ENCODE measurements at regions not wholly inside any gene's neighbourhood (a gene's known extent, or its start where the extent isn't known, plus 50 kb on each side); places are given as distances from the start of the nearest gene placed in this dataset.

DNA sequence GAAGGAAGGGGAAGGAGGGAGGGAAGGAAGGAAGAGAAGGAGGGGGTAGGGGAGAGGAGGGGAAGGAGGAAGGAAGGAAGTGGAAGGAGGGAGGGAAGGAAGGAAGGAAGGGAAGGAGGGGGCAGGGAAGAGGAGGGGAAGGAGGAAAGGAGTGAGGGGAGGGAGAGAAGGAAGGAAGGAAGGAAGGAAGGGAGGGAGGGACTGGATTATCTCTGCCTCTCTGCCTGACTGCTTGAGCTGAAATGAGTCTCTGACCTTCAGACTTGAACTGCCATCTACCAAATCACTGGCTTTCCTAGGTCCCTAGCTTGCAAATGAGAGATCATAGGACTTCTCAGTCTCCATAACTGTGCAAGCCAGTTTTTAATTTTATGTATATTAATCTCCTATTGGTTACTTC is 436.8 kb downstream of the PREX1 start:
- intact Hi-C loops (cut with DNase I) = no loop called here
- no peak overlapping the region for H3K4me3 ChIP-seq
- TF ChIP-seq, protein P1, sequence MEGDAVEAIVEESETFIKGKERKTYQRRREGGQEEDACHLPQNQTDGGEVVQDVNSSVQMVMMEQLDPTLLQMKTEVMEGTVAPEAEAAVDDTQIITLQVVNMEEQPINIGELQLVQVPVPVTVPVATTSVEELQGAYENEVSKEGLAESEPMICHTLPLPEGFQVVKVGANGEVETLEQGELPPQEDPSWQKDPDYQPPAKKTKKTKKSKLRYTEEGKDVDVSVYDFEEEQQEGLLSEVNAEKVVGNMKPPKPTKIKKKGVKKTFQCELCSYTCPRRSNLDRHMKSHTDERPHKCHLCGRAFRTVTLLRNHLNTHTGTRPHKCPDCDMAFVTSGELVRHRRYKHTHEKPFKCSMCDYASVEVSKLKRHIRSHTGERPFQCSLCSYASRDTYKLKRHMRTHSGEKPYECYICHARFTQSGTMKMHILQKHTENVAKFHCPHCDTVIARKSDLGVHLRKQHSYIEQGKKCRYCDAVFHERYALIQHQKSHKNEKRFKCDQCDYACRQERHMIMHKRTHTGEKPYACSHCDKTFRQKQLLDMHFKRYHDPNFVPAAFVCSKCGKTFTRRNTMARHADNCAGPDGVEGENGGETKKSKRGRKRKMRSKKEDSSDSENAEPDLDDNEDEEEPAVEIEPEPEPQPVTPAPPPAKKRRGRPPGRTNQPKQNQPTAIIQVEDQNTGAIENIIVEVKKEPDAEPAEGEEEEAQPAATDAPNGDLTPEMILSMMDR (IDR thresholded peaks at IDR 0.05) = no peak
- TF ChIP-seq POLR2A (IDR thresholded peaks at IDR 0.05) = no peak
- no peaks in the 10 kb centered on the region for H3K36me3 ChIP-seq
- H3K9me3 ChIP-seq = peaks cover 0 to 7% (median 0%) of the 10 kb centered on the region in 3 donors
- DNase-seq = no peak
- H3K27me3 ChIP-seq = peaks cover 0 to 41% (median 0%) of the 10 kb centered on the region in 4 donors
- no peak overlapping the region for H3K27ac ChIP-seq
- peaks cover 0 to 9% (median 0%) of the 10 kb centered on the region in 3 donors for H3K4me1 ChIP-seq

DNA sequence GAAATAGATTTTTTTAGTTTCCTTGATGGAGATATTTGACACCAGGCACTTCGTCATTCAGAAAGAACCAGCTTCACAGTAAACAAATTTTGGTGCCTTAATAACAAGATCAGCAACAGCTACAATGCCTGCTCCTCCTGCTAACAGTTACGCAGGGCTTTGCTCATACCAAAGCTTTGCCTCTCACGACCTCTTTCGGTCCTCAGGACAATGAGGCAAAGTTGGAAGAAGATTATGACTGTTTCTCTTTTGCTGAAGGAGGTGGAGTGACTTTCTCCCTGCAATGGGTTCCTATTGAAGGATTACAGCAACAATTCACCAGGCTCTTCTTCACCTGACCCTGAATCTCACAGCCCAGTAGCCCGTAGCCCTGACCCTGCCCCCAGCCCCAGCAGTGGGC is 440.1 kb downstream of the PREX1 start:
- WGBS, 2 donors = 86 to 92% methylated on average over 5 of the region's 5 CpGs
- no peak overlapping the region for H3K27ac ChIP-seq
- DNase-seq = no peak
- no peaks in the 10 kb centered on the region for H3K4me1 ChIP-seq
- H3K4me3 ChIP-seq = no peak overlapping the region
- H3K36me3 ChIP-seq = no peaks in the 10 kb centered on the region
- H3K27me3 ChIP-seq = peaks cover 0 to 23% (median 0%) of the 10 kb centered on the region in 4 donors
- TF ChIP-seq, protein P1 (IDR thresholded peaks at IDR 0.05) = no peak
- no peak for TF ChIP-seq POLR2A (IDR thresholded peaks at IDR 0.05)
- H3K9me3 ChIP-seq = peaks cover 0 to 7% (median 0%) of the 10 kb centered on the region in 3 donors
- intact Hi-C loops (cut with DNase I) = no loop called here

DNA sequence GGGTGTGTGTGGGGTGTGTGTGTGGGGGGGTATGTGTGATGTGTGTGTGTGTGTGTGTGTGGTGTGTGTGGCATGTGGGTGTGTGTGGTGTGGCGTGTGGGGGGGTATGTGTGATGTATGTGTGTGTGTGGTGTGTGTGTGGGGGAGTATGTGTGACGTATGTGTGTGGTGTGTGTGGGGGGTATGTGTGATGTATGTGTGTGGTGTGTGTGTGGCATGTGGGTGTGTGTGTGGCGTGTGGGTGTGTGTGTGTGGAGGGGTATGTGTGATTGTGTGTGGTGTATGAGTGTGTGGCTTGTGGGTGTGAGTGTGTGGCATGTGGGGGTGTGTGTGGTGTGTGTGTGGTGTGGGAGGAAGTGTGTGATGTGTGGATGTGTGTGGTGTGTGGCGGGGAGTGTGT is 442.3 kb downstream of the PREX1 start:
- Histone ChIP-seq H3K9me3 (no peaks in the 10 kb centered on the region), H3K4me1 (no peaks in the 10 kb centered on the region), H3K27ac (no peak overlapping the region), H3K4me3 (no peak overlapping the region), H3K36me3 (no peaks in the 10 kb centered on the region), H3K27me3 (peaks cover 0 to 17% (median 0%) of the 10 kb centered on the region in 4 donors)
- WGBS, 2 donors = 80 to 91% methylated on average over 3 to 4 of the region's 4 CpGs
- no peak for DNase-seq
- intact Hi-C loops (cut with DNase I) = no loop called here
- TF ChIP-seq POLR2A (IDR thresholded peaks at IDR 0.05) = no peak
- TF ChIP-seq, protein P1 (IDR thresholded peaks at IDR 0.05) = no peak

DNA sequence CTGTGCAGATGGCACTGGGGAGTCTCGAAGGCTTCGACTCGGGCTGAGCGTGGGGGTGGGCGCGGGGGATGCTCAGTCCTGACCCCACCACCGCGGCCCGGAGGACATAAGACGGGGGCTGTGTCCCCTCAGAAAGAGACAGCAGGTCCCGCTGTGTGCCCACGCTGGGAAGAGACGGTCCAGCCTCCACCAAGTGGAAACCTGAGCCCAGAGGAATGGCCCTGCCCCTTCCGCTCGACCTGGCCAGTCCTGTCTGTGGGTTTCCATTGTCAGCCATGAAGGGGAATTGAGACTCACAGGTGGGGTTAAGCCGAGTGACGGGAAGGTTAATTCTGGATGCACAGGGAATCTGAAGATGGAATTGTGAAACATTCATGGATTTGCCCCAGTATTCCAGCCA is 442.7 kb downstream of the PREX1 start:
- Histone ChIP-seq H3K36me3 (no peaks in the 10 kb centered on the region), H3K4me3 (no peak overlapping the region), H3K27me3 (peaks cover 0 to 12% (median 0%) of the 10 kb centered on the region in 4 donors), H3K9me3 (no peaks in the 10 kb centered on the region), H3K27ac (no peak overlapping the region), H3K4me1 (no peaks in the 10 kb centered on the region)
- DNase-seq = no peak
- intact Hi-C loops (cut with DNase I) = no loop called here
- WGBS, 2 donors = 90% methylated on average over 2 of the region's 17 CpGs; no CpG with 5 or more reads in 1 of the 2 donors
- TF ChIP-seq POLR2A (IDR thresholded peaks at IDR 0.05) = no peak
- TF ChIP-seq, protein P1 (IDR thresholded peaks at IDR 0.05) = no peak

DNA sequence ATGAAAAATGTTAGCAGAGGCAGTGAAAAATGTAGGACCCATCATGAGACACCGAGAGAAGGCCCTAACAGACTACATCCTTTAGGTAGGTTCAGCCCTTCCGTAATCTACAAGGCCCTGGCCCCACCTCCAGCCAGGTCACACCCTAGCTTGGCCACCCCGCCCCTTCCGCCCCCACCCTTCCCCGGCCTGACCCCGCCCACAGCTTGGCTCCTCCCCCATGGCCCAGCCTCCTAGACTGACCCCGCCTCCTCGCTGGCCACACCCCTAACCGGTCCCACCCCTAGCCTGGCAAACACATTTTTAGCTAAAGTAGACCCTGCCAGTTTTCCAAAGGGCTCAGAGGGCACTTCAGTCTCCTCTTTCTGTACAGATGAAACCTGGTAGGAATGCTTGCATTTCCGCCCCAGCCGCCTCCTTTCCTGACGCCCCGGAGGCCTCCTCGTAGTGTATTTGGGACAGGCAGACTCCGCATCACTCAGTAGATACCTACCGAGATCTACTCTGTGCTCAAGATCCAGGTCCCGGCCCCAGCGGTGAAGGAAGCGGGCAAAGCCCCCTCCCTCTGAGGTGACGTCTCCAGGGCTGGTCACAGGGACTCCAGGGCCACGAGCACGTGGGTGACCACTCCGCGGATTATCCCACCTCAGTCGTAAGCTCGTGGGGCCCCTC is 443.5 kb downstream of the PREX1 start:
- no peak for TF ChIP-seq POLR2A (IDR thresholded peaks at IDR 0.05)
- TF ChIP-seq, protein P1 (IDR thresholded peaks at IDR 0.05) = no peak
- DNase-seq = no peak

More for the DNA sequence above, 443.5 kb downstream of the PREX1 start:
- H3K27me3 ChIP-seq = peaks cover 0 to 7% (median 0%) of the 10 kb centered on the region in 4 donors
- H3K27ac ChIP-seq = no peak overlapping the region
- H3K36me3 ChIP-seq = no peaks in the 10 kb centered on the region
- H3K4me3 ChIP-seq = no peak overlapping the region
- no peaks in the 10 kb centered on the region for H3K4me1 ChIP-seq
- no peaks in the 10 kb centered on the region for H3K9me3 ChIP-seq
- 83 to 87% methylated on average over 9 to 12 of the region's 26 CpGs for WGBS, 2 donors
- intact Hi-C loops (cut with DNase I) = no loop called here

Measured in esophagus squamous epithelium (tissue), 5 donors.